ENCODE measurements at regions not wholly inside any gene's neighbourhood (a gene's known extent, or its start where the extent isn't known, plus 50 kb on each side); places are given as distances from the start of the nearest gene placed in this dataset.
A peak's percentile ranks its signal among the peaks of the same experiment; 100 is the strongest.

DNA sequence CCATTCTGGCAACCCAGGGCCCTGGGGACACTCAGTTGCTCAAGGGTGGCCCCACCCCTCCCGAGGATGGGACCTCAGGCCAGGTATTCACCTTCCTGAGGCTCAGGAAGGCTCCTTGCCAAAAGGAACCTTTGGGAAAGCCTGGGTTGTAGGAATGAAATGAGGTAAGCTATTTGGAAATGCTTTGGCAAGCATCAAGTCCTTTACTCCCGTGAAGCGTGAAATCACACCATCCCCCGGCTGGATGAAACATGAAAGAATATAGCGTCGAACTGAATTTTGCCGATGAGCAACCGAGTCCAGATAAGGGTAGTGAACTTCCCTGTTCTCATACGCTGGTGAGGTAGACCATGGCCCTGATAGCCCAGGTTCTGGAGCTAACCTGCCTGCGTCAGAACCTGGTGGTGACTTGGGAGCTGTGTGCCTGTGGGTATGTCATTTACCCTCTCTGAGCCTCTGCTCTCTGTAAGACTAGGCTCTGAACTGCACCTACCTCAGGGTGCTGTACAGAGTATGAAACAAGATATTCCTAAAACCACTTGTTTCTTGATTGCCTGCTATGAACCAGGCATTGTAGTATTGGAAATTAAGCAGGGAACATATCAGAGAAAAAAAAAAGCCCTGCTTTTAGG, 105.3 kb upstream of the BOD1 start:
- 50 to 79% methylated on average over 10 of the region's 10 CpGs for WGBS, 2 donors
- DNase-seq (peak in 3 of 4 donors; percentile 24 to 40 (median 36)), ATAC-seq (peak; percentile 76)
- intact Hi-C loops (cut with DNase I): no loop called here
- Histone ChIP-seq H3K27ac (peak overlapping the region in 1 of 4 donors; percentile 38), H3K4me1 (peaks cover 12% of the 10 kb centered on the region), H3K4me3 (no peak overlapping the region), H3K27me3 (no peaks in the 10 kb centered on the region), H3K36me3 (replicated peaks in 1 of 2; ENCODE audit: insufficient read depth in 1 of 2, low read depth in 2 of 2) (no peaks in the 10 kb centered on the region), H3K9me3 (no peaks in the 10 kb centered on the region)
- TF ChIP-seq POLR2A (IDR thresholded peaks at IDR 0.05) (no peak), CTCF (IDR thresholded peaks at IDR 0.05) (no peak)

DNA sequence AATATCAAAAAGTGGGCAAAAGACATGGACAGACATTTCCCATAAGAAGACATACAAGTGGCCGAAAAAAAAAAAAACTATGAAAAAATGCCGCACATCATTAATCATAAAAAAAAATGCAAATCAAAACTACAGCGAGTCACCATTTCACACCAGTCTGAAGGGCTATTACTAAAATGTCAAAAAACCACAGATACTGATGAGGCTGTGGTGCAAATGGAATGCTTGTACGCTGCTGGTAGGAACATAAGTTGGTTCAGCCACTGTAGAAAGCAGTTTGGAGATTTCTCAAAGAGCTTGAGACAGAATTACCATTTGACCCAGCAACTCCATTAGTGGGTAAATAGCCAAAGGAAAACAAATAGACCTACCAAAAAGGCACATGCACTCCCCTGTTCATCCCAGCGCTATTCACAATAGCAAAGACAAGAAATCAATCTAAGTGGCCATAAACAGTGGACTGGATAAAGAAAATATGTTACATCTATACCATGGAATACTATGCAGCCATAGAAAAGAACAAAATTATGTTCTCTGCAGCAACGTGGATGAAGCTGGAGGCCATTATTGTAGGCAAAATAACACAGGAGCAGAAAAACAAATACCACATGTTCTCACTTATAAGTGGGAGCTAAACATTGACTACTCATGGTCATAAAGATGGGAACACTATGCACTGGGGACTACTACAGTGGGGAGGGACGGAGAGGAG, 110.6 kb upstream of the BOD1 start:
- no peak for DNase-seq
- intact Hi-C loops (cut with DNase I): no loop called here
- 77 to 89% methylated on average over 7 of the region's 7 CpGs for WGBS, 2 donors
- Histone ChIP-seq H3K4me1 (peaks cover 10% of the 10 kb centered on the region), H3K36me3 (replicated peaks in 1 of 2; ENCODE audit: insufficient read depth in 1 of 2, low read depth in 2 of 2) (no peaks in the 10 kb centered on the region), H3K9me3 (no peaks in the 10 kb centered on the region), H3K27ac (no peak overlapping the region), H3K27me3 (no peaks in the 10 kb centered on the region), H3K4me3 (no peak overlapping the region)
- no peak for ATAC-seq
- TF ChIP-seq CTCF (IDR thresholded peaks at IDR 0.05) (no peak), POLR2A (IDR thresholded peaks at IDR 0.05) (no peak)

- peak; percentile 52 for ATAC-seq
- Histone ChIP-seq H3K4me1 (peaks cover 10% of the 10 kb centered on the region), H3K27me3 (no peaks in the 10 kb centered on the region), H3K36me3 (replicated peaks in 1 of 2; ENCODE audit: insufficient read depth in 1 of 2, low read depth in 2 of 2) (no peaks in the 10 kb centered on the region), H3K4me3 (no peak overlapping the region), H3K27ac (no peak overlapping the region), H3K9me3 (no peaks in the 10 kb centered on the region)
- WGBS, 2 donors: 40 to 42% methylated on average over 9 of the region's 9 CpGs
- TF ChIP-seq CTCF (IDR thresholded peaks at IDR 0.05): peak in 1 of 7 experiments; percentile 4
- TF ChIP-seq POLR2A (IDR thresholded peaks at IDR 0.05): no peak
- DNase-seq: no peak
- intact Hi-C loops (cut with DNase I): no loop called here
Observed at GRCh38 chr5:173727839-173728778, 111.7 kb upstream of the BOD1 start.

DNA sequence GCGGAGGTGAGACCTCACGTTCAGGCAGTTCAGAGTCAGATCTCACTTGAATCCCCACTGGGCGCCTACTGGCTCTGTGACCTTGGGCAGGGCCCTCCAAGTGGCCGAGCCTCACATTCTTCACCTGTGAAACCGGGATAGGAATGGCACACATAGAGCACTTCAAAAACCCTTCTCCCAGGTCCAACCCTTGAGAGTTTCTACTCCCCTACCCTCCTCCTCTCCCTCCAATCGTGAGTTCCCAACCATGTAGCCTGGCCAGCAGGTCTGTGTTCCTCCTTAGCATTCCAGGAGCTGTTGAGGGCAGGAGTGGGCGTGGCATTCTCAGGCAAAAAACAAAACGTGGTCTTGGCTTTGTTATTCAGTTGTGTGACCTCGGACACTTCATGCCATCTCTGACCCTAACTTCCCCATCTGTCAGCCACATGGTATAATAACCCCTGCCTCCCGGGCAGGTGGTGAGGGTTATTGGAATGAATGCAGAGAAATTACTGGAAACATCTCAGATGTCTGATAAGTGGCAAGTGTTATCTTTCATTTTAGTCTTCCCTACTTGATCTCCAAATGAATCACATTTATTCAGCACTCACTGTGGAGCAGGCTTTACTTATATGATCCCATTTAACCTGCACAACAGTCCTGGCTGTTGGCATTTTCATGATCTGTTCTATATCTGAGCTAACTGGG, 112.8 kb upstream of the BOD1 start:
- no peak overlapping the region for H3K27ac ChIP-seq
- ATAC-seq: no peak
- intact Hi-C loops (cut with DNase I): no loop called here
- no peaks in the 10 kb centered on the region for H3K9me3 ChIP-seq
- 72 to 73% methylated on average over 10 of the region's 10 CpGs for WGBS, 2 donors
- H3K27me3 ChIP-seq: no peaks in the 10 kb centered on the region
- TF ChIP-seq POLR2A (IDR thresholded peaks at IDR 0.05): no peak
- TF ChIP-seq CTCF (IDR thresholded peaks at IDR 0.05): no peak
- H3K36me3 ChIP-seq (replicated peaks in 1 of 2; ENCODE audit: insufficient read depth in 1 of 2, low read depth in 2 of 2): no peaks in the 10 kb centered on the region
- no peak overlapping the region for H3K4me3 ChIP-seq
- H3K4me1 ChIP-seq: peaks cover 10% of the 10 kb centered on the region
- DNase-seq: no peak

All from body of pancreas (tissue), 4 donors.